Choroid plexus epithelial cell (primary cell): ENCODE measurements at regions not wholly inside any gene's neighbourhood (a gene's known extent, or its start where the extent isn't known, plus 50 kb on each side); places are given as distances from the start of the nearest gene placed in this dataset.
"Not testable (repeated sequence)": the region's sequence is repeated elsewhere in the genome, so short reads cannot be mapped to it uniquely, and the experiment has no call there.

ENCODE experiments used
- DNase-seq: peaks from one replicate; pipeline ENCODE4 v3.0.0-alpha.2; 2010; ENCODE audit warnings: low read depth
- H3K4me3 ChIP-seq: 2 replicates; pipeline ENCODE4 v1.5.1; 2011; ENCODE audit warnings: low read depth, mild to moderate bottlenecking, control low read depth, low read length, moderate library complexity
- CTCF ChIP-seq: conservative IDR thresholded peaks from 2 replicates; pipeline ENCODE4 v1.5.1; 2011; ENCODE audit warnings: low read depth, mild to moderate bottlenecking, control low read depth, inconsistent platforms, low read length, moderate library complexity

GRCh38 chr4:187387739-187388138, 607.8 kb upstream of the ZFP42 start:
- TF ChIP-seq CTCF = no peak
- no peak overlapping the region for H3K4me3 ChIP-seq
- DNase-seq = peak; percentile 9

- no peak for TF ChIP-seq CTCF
- H3K4me3 ChIP-seq = no peak overlapping the region
- DNase-seq = no peak
These were observed 606.2 kb upstream of the ZFP42 start for GRCh38 chr4:187389420-187389819.

DNA sequence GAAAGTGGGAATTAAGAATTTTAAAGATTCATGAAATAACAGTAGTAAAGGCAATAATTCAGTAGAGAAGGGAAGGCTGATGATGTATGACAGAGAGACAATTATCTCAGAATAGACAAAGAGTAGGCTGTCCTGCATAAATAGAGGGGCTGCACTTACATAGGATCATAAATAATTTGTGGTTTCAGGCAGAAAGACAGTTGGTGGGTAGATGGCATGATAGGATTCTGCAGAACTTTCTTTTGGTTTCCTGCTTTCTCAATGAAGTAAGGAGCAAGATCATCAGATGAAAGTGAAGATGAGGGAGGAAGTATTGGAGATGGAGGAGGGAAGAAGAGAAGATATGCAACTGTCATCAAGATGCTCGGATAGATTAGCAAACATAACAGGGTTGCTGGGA, 604.9 kb upstream of the ZFP42 start:
- no peak for TF ChIP-seq CTCF
- no peak overlapping the region for H3K4me3 ChIP-seq
- DNase-seq = no peak

DNA sequence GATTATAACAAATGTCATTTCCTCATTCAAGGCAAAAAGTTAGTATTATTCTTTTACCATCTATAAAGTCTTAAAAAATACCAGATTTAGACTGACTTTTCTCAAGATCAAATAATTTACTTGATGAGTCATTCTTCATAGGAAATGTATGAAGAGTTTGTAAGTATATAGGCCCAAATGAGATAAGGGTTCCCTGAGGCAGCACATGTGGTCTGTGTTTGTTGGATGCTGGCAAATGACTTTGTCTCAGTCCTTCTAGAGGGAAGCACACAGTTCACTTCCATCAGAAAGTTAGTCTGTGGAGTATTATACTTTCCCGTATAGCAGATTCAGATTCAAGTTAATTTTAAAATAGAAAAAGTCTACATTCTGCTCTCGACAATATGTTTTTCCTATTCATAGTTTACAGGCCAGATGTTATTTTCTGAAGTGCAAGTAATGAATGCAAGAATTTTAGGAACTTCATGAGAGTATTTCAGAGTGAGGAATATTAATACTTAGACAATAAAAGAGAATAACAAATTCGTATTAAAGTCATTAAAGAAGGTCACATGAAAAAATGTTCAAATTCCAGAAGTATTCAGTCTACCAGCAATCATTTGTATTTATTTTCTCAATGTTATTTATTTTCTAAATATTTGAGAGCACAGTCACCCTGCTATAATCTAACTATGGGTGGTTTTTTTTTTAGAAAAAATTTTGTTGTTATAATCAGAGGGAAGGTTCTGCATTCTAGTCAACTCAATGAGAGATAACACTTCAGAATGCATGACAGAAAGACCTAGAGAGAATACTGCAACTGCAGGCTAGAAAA, 601.8 kb upstream of the ZFP42 start:
- TF ChIP-seq CTCF = no peak
- DNase-seq = peak; percentile 7
- no peak overlapping the region for H3K4me3 ChIP-seq

DNA sequence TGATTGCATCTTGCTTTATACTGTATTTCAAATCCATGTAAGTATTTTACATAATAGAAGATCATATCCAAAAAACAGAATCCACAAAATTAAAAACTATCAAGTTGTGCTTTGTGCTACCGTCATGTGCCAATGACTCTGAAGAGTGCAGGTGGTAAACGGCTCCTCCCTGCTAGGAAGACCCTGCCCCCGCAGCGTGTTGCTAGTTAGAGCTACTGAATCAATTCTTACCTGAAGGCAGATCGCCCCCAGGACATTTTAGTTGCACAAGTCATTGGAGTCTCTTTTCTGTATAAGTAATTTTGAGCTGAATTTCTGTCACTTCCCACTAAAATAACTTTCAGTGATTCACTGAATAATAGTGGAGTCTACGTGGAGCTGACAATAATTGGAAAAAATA, 599.5 kb upstream of the ZFP42 start:
- no peak overlapping the region for H3K4me3 ChIP-seq
- no peak for DNase-seq
- TF ChIP-seq CTCF = no peak

GRCh38 chr4:187408447-187408846, 587.1 kb upstream of the ZFP42 start:
- not testable (repeated sequence) for H3K4me3 ChIP-seq, DNase-seq

DNA sequence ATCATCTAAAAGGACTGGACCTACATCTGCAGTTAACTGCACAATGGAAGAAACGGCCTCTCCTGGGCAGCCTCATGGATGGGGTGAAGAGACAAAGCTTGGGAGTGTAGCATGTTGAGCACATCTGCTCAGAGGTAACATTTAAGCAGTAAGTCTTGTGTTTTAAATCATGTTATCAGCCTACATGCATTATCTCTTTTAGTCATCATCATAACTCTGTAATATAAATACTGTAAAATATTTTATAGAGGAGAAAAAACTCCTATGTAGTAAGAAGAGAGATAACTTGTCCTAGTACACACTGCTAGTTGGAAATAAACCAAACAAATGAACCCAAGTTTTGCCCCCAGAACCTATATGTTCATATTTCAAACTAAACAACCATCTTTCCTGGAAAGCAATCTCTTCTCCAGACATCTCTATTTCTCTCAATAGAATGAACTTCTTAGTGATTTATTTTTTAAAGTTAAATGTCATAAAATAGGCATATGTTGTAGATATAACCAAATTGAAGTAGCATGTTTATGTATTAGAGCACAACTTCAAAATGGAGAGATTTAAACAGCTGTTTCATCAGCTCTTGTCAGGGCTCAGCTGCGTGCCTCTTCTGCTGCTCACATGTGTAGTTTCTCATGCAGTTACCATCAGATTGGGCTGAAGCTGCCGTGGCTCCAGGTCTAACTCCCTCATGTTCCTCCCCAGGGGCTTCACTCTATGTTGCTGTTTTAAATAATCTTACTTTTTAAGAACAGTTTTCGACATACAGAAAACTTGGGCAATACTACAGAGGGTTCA, 581.8 kb upstream of the ZFP42 start:
- no peak for DNase-seq
- TF ChIP-seq CTCF = no peak
- no peak overlapping the region for H3K4me3 ChIP-seq
